ENCODE measurements at regions not wholly inside any gene's neighbourhood (a gene's known extent, or its start where the extent isn't known, plus 50 kb on each side); places are given as distances from the start of the nearest gene placed in this dataset.

DNA sequence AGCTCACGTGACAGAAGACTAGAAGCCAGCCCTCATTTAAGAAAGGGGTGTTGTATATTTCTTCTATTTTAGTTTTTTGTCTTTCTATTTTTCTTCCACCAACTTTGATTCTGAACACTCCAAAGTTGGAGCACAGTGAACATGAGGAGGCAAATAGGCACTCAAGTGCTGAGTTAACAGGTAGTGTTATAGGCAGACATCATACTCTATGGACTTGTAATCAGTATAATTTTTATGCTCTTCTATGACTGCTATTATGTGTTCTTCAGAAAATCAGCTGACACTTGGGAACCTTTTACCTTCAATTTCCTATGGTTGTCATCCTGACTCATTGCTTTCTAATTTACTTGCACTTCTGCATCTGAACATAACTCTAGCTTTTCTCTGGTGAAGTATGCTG is 396.3 kb upstream of the EYS start:
- TF ChIP-seq, protein P1, sequence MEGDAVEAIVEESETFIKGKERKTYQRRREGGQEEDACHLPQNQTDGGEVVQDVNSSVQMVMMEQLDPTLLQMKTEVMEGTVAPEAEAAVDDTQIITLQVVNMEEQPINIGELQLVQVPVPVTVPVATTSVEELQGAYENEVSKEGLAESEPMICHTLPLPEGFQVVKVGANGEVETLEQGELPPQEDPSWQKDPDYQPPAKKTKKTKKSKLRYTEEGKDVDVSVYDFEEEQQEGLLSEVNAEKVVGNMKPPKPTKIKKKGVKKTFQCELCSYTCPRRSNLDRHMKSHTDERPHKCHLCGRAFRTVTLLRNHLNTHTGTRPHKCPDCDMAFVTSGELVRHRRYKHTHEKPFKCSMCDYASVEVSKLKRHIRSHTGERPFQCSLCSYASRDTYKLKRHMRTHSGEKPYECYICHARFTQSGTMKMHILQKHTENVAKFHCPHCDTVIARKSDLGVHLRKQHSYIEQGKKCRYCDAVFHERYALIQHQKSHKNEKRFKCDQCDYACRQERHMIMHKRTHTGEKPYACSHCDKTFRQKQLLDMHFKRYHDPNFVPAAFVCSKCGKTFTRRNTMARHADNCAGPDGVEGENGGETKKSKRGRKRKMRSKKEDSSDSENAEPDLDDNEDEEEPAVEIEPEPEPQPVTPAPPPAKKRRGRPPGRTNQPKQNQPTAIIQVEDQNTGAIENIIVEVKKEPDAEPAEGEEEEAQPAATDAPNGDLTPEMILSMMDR (tag by site-specific recombination; IDR thresholded peaks at IDR 0.05), result no peak
- TF ChIP-seq ZNF16 (tag by site-specific recombination; IDR thresholded peaks at IDR 0.05; ENCODE audit: low read depth), result no peak
- TF ChIP-seq BCL11A (tag by site-specific recombination; IDR thresholded peaks at IDR 0.05; ENCODE audit: low read depth), result no peak
- no peak for TF ChIP-seq SP2 (tag by site-specific recombination; IDR thresholded peaks at IDR 0.05)
- no peak for TF ChIP-seq ZNF175 (tag by site-specific recombination; IDR thresholded peaks at IDR 0.05)
- TF ChIP-seq ZNF140 (tag by site-specific recombination; IDR thresholded peaks at IDR 0.05), result no peak
- TF ChIP-seq ZFP3 (tag by site-specific recombination; IDR thresholded peaks at IDR 0.05; ENCODE audit: low read depth), result no peak

Measured in HEK293 (cell line).